ENCODE measurements at regions not wholly inside any gene's neighbourhood (a gene's known extent, or its start where the extent isn't known, plus 50 kb on each side); places are given as distances from the start of the nearest gene placed in this dataset.

DNA sequence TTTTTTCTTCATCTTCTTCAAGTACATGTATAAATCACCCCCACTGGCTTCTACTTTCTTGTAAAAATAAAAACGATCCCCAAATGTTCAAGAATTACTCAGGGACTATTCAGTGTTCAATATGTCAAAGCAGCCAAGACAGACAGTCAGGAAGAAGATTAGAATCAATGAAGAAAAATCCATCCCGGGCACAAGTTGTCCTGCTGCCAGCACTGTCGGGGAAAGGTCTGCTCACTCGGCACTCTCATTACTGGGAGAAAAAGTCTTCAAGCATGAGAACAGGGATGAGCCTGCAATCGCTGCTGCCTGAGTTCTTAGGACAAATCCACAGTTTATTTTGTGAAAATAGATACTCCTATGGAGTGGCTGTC is 482.8 kb upstream of the KLHL29 start:
- Histone ChIP-seq H3K79me2 (ENCODE audit: insufficient read depth, low read length) (no peaks in the 10 kb centered on the region), H3K9ac (ENCODE audit: low read length) (no peak overlapping the region), H3K4me3 (replicated peaks in 1 of 2; ENCODE audit: low read depth in 1 of 2, low read length in 2 of 2) (no peak overlapping the region), H3K27ac (ENCODE audit: low read depth, low read length) (no peak overlapping the region), H4K20me1 (ENCODE audit: insufficient read depth) (no peaks in the 10 kb centered on the region), H2AFZ (ENCODE audit: low read depth, low read length, poor library complexity, severe bottlenecking) (no peak overlapping the region), H3K27me3 (ENCODE audit: insufficient read depth, low read length) (no peaks in the 10 kb centered on the region), H3K36me3 (ENCODE audit: control insufficient read depth in 1 of 2, insufficient read depth in 2 of 2, low read length in 2 of 2) (no peaks in the 10 kb centered on the region), H3K4me1 (ENCODE audit: control insufficient read depth in 1 of 2, insufficient read depth in 2 of 2, low read length in 2 of 2) (no peaks in the 10 kb centered on the region), H3K9me2 (ENCODE audit: insufficient read depth) (no peaks in the 10 kb centered on the region), H3K9me3 (ENCODE audit: control insufficient read depth in 1 of 2, insufficient read depth in 1 of 2, low read depth in 1 of 2, low read length in 2 of 2) (no peaks in the 10 kb centered on the region), H3K4me2 (ENCODE audit: low read length) (no peak overlapping the region)
- DNase-seq (ENCODE audit: low read depth, low spot score) (no peak), ATAC-seq (no peak)
- ChIA-PET POLR2A (no interaction called here), CTCF (no interaction called here), RAD21 (ENCODE audit: low non-redundant PET in 1 of 2, low total read pairs in 2 of 2, uncharacterized antibody in 2 of 2, unreplicated experiment in 2 of 2) (no interaction called here)
- TF ChIP-seq, protein P1, sequence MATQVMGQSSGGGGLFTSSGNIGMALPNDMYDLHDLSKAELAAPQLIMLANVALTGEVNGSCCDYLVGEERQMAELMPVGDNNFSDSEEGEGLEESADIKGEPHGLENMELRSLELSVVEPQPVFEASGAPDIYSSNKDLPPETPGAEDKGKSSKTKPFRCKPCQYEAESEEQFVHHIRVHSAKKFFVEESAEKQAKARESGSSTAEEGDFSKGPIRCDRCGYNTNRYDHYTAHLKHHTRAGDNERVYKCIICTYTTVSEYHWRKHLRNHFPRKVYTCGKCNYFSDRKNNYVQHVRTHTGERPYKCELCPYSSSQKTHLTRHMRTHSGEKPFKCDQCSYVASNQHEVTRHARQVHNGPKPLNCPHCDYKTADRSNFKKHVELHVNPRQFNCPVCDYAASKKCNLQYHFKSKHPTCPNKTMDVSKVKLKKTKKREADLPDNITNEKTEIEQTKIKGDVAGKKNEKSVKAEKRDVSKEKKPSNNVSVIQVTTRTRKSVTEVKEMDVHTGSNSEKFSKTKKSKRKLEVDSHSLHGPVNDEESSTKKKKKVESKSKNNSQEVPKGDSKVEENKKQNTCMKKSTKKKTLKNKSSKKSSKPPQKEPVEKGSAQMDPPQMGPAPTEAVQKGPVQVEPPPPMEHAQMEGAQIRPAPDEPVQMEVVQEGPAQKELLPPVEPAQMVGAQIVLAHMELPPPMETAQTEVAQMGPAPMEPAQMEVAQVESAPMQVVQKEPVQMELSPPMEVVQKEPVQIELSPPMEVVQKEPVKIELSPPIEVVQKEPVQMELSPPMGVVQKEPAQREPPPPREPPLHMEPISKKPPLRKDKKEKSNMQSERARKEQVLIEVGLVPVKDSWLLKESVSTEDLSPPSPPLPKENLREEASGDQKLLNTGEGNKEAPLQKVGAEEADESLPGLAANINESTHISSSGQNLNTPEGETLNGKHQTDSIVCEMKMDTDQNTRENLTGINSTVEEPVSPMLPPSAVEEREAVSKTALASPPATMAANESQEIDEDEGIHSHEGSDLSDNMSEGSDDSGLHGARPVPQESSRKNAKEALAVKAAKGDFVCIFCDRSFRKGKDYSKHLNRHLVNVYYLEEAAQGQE (IDR thresholded peaks at IDR 0.05; ENCODE audit: low read depth): no peak
- TF ChIP-seq POLR2AphosphoS5 (IDR thresholded peaks at IDR 0.05; ENCODE audit: low read depth, low read length) (no peak), SRF (IDR thresholded peaks at IDR 0.05; ENCODE audit: low read depth) (no peak), EZH2 (IDR thresholded peaks at IDR 0.05) (no peak), CEBPB (IDR thresholded peaks at IDR 0.05; ENCODE audit: low read depth) (no peak), ELF1 (IDR thresholded peaks at IDR 0.05; ENCODE audit: borderline replicate concordance, low read depth) (no peak), CBX3 (IDR thresholded peaks at IDR 0.05; ENCODE audit: low read depth) (no peak), ZNF274 (IDR thresholded peaks at IDR 0.05; ENCODE audit: low read depth, low read length) (no peak), FOSL1 (IDR thresholded peaks at IDR 0.05; ENCODE audit: low read depth) (no peak), POLR2A (IDR thresholded peaks at IDR 0.05; ENCODE audit: borderline replicate concordance, extremely low read depth, insufficient read depth, insufficient read length) (no peak), ZFX (IDR thresholded peaks at IDR 0.05) (no peak), SIN3A (IDR thresholded peaks at IDR 0.05; ENCODE audit: low read depth) (no peak), RAD21 (IDR thresholded peaks at IDR 0.05; ENCODE audit: low read depth) (no peak), SP1 (IDR thresholded peaks at IDR 0.05; ENCODE audit: low read depth) (no peak), MAX (IDR thresholded peaks at IDR 0.05) (no peak), ZBTB33 (IDR thresholded peaks at IDR 0.05; ENCODE audit: extremely low read depth, insufficient replicate concordance, low read length) (no peak), EGR1 (IDR thresholded peaks at IDR 0.05; ENCODE audit: low read depth) (no peak), TCF7L2 (IDR thresholded peaks at IDR 0.05; ENCODE audit: borderline replicate concordance, extremely low read depth, insufficient read depth, insufficient read length) (no peak)
- TF ChIP-seq, protein P2, sequence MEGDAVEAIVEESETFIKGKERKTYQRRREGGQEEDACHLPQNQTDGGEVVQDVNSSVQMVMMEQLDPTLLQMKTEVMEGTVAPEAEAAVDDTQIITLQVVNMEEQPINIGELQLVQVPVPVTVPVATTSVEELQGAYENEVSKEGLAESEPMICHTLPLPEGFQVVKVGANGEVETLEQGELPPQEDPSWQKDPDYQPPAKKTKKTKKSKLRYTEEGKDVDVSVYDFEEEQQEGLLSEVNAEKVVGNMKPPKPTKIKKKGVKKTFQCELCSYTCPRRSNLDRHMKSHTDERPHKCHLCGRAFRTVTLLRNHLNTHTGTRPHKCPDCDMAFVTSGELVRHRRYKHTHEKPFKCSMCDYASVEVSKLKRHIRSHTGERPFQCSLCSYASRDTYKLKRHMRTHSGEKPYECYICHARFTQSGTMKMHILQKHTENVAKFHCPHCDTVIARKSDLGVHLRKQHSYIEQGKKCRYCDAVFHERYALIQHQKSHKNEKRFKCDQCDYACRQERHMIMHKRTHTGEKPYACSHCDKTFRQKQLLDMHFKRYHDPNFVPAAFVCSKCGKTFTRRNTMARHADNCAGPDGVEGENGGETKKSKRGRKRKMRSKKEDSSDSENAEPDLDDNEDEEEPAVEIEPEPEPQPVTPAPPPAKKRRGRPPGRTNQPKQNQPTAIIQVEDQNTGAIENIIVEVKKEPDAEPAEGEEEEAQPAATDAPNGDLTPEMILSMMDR (IDR thresholded peaks at IDR 0.05 in 2 of 3, conservative IDR thresholded peaks at IDR 0.05 in 1 of 3; ENCODE audit: borderline replicate concordance in 1 of 3, insufficient read depth in 1 of 3, low read depth in 2 of 3, low read length in 2 of 3): no peak
- TF ChIP-seq, protein P3, sequence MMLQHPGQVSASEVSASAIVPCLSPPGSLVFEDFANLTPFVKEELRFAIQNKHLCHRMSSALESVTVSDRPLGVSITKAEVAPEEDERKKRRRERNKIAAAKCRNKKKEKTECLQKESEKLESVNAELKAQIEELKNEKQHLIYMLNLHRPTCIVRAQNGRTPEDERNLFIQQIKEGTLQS (IDR thresholded peaks at IDR 0.05): no peak
- BruUV-seq (replicated peaks): no TSS peak
- intact Hi-C loops (cut with micrococcal nuclease): no loop called here
